IPS-18c (cell line): ENCODE measurements at regions not wholly inside any gene's neighbourhood (a gene's known extent, or its start where the extent isn't known, plus 50 kb on each side); places are given as distances from the start of the nearest gene placed in this dataset.

Experiments
- H3K4me3 ChIP-seq: 2 replicates; pipeline ENCODE4 v1.7.0; 2013; ENCODE audit warnings: low read depth, mild to moderate bottlenecking, low read length, moderate library complexity; ENCODE audit not compliant: insufficient read depth
- H3K9me3 ChIP-seq: one replicate; pipeline ENCODE4 v1.6.1; 2013; ENCODE audit warnings: mild to moderate bottlenecking, low read length, moderate library complexity; ENCODE audit not compliant: control insufficient read depth, insufficient read depth

- Histone ChIP-seq H3K4me3 (no peak overlapping the region), H3K9me3 (no peaks in the 10 kb centered on the region)
Observed at GRCh38 chr5:89417990-89418389, 535.0 kb upstream of the MEF2C start.

- no peaks in the 10 kb centered on the region for H3K9me3 ChIP-seq
- no peak overlapping the region for H3K4me3 ChIP-seq
Observed at GRCh38 chr5:89417515-89417914, 534.5 kb upstream of the MEF2C start.

GRCh38 chr5:89411891-89412290 is 528.9 kb upstream of the MEF2C start:
- Histone ChIP-seq H3K9me3 (no peaks in the 10 kb centered on the region), H3K4me3 (no peak overlapping the region)

GRCh38 chr5:89407054-89407453 is 524.1 kb upstream of the MEF2C start:
- Histone ChIP-seq H3K4me3 (no peak overlapping the region), H3K9me3 (no peaks in the 10 kb centered on the region)

GRCh38 chr5:89401659-89402058 is 518.7 kb upstream of the MEF2C start:
- Histone ChIP-seq H3K9me3 (no peaks in the 10 kb centered on the region), H3K4me3 (no peak overlapping the region)

GRCh38 chr5:89401012-89401411 is 518.0 kb upstream of the MEF2C start:
- Histone ChIP-seq H3K9me3 (no peaks in the 10 kb centered on the region), H3K4me3 (no peak overlapping the region)

- Histone ChIP-seq H3K4me3 (no peak overlapping the region), H3K9me3 (no peaks in the 10 kb centered on the region)
Observed at GRCh38 chr5:89399548-89399947, 516.6 kb upstream of the MEF2C start.

- Histone ChIP-seq H3K4me3 (no peak overlapping the region), H3K9me3 (no peaks in the 10 kb centered on the region)
Observed at GRCh38 chr5:89397096-89397495, 514.1 kb upstream of the MEF2C start.

GRCh38 chr5:89396278-89396954 is 513.4 kb upstream of the MEF2C start:
- Histone ChIP-seq H3K4me3 (no peak overlapping the region), H3K9me3 (no peaks in the 10 kb centered on the region)

- H3K9me3 ChIP-seq: no peaks in the 10 kb centered on the region
- no peak overlapping the region for H3K4me3 ChIP-seq
Observed at GRCh38 chr5:89395111-89395510, 512.1 kb upstream of the MEF2C start.

GRCh38 chr5:89388872-89389271 is 505.9 kb upstream of the MEF2C start:
- Histone ChIP-seq H3K4me3 (no peak overlapping the region), H3K9me3 (no peaks in the 10 kb centered on the region)

- H3K4me3 ChIP-seq: no peak overlapping the region
- no peaks in the 10 kb centered on the region for H3K9me3 ChIP-seq
Observed at GRCh38 chr5:89384391-89384790, 501.4 kb upstream of the MEF2C start.

- no peak overlapping the region for H3K4me3 ChIP-seq
- no peaks in the 10 kb centered on the region for H3K9me3 ChIP-seq
Observed at GRCh38 chr5:89380635-89381034, 497.7 kb upstream of the MEF2C start.

- Histone ChIP-seq H3K4me3 (no peak overlapping the region), H3K9me3 (no peaks in the 10 kb centered on the region)
Observed at GRCh38 chr5:89377767-89378455, 494.9 kb upstream of the MEF2C start.

GRCh38 chr5:89374818-89375521 is 492.0 kb upstream of the MEF2C start:
- no peak overlapping the region for H3K4me3 ChIP-seq

GRCh38 chr5:89374144-89374784 is 491.3 kb upstream of the MEF2C start:
- H3K9me3 ChIP-seq: no peaks in the 10 kb centered on the region
- H3K4me3 ChIP-seq: no peak overlapping the region

More at GRCh38 chr5:89374818-89375521, 492.0 kb upstream of the MEF2C start:
- no peaks in the 10 kb centered on the region for H3K9me3 ChIP-seq

- H3K4me3 ChIP-seq: no peak overlapping the region
- no peaks in the 10 kb centered on the region for H3K9me3 ChIP-seq
Observed at GRCh38 chr5:89372176-89372575, 489.2 kb upstream of the MEF2C start.

- Histone ChIP-seq H3K4me3 (no peak overlapping the region), H3K9me3 (no peaks in the 10 kb centered on the region)
Observed at GRCh38 chr5:89371646-89372045, 488.7 kb upstream of the MEF2C start.
